Keratinocyte (primary cell): ENCODE measurements at regions not wholly inside any gene's neighbourhood (a gene's known extent, or its start where the extent isn't known, plus 50 kb on each side); places are given as distances from the start of the nearest gene placed in this dataset.

ENCODE experiments used
- DNase-seq: peaks from one replicate; pipeline ENCODE4 v3.0.0-alpha.2; 2011; ENCODE audit warnings: low read depth, missing footprints, low spot score
- FAIRE-seq: peaks from 2 replicates; lab custom pipeline; 2011; peaks lifted over from hg19 to GRCh38; lab: Jason Lieb, UNC
- H2AFZ ChIP-seq: 2 replicates; pipeline ENCODE4 v1.6.0; 2012; ENCODE audit warnings: low read length, control low read depth, inconsistent platforms; ENCODE audit not compliant: control insufficient read depth
- H3K27ac ChIP-seq: 2 replicates; pipeline ENCODE4 v1.5.1; 2011; ENCODE audit warnings: low read length; ENCODE audit not compliant: control insufficient read depth, insufficient read depth
- H3K27me3 ChIP-seq: 3 replicates; pipeline ENCODE4 v1.6.0; 2011; ENCODE audit warnings: low read length; ENCODE audit not compliant: control insufficient read depth, insufficient read depth; ENCODE audit errors: extremely low read depth
- H3K36me3 ChIP-seq, 2 experiments: 2 replicates in 1 of 2; 3 replicates in 1 of 2; pipeline ENCODE4 v1.5.1; 2011; ENCODE audit warnings: low read length in 2 of 2, mild to moderate bottlenecking in 1 of 2; ENCODE audit not compliant: control insufficient read depth in 2 of 2, insufficient read depth in 2 of 2; ENCODE audit errors: extremely low read depth in 1 of 2
- H3K4me1 ChIP-seq: 3 replicates; pipeline ENCODE4 v1.5.1; 2011; ENCODE audit warnings: low read length; ENCODE audit not compliant: control insufficient read depth, insufficient read depth; ENCODE audit errors: extremely low read depth
- H3K4me2 ChIP-seq: 3 replicates; pipeline ENCODE4 v1.6.0; 2011; ENCODE audit warnings: low read depth, low read length; ENCODE audit not compliant: control insufficient read depth, insufficient read depth; ENCODE audit errors: extremely low read depth
- H3K4me3 ChIP-seq, 3 experiments: fragments of 200-600 bp in 1 of 3; sonication (generic) in 1 of 3; 2 replicates in 2 of 3; 3 replicates in 1 of 3; pipeline ENCODE4 v1.5.1; 2011 to 2016; ENCODE audit warnings: low read length in 3 of 3, mild to moderate bottlenecking in 3 of 3, control low read depth in 2 of 3, inconsistent platforms in 1 of 3, low read depth in 1 of 3, mixed read lengths in 1 of 3, mixed run types in 1 of 3, moderate library complexity in 1 of 3; ENCODE audit not compliant: control insufficient read depth in 2 of 3, insufficient read depth in 2 of 3; ENCODE audit errors: extremely low read depth in 1 of 3
- H3K79me2 ChIP-seq: 2 replicates; pipeline ENCODE4 v1.6.0; 2012; ENCODE audit warnings: low read length; ENCODE audit not compliant: control insufficient read depth, insufficient read depth
- H3K9ac ChIP-seq: 3 replicates; pipeline ENCODE4 v1.6.0; 2011; ENCODE audit warnings: low read length; ENCODE audit not compliant: control insufficient read depth, insufficient read depth; ENCODE audit errors: extremely low read depth
- H3K9me1 ChIP-seq: 3 replicates; pipeline ENCODE4 v1.6.0; 2011; ENCODE audit warnings: low read length; ENCODE audit not compliant: control insufficient read depth, insufficient read depth; ENCODE audit errors: extremely low read depth
- H3K9me3 ChIP-seq: 2 replicates; pipeline ENCODE4 v1.5.1; 2012; ENCODE audit warnings: low read depth, low read length; ENCODE audit not compliant: control insufficient read depth
- H4K20me1 ChIP-seq: 3 replicates; pipeline ENCODE4 v1.6.0; 2011; ENCODE audit warnings: low read length; ENCODE audit not compliant: control insufficient read depth, insufficient read depth; ENCODE audit errors: extremely low read depth
- CTCF ChIP-seq, 3 experiments: IDR thresholded peaks in 1 of 3; conservative IDR thresholded peaks in 1 of 3; optimal IDR thresholded peaks in 1 of 3; 2 replicates in 2 of 3; 3 replicates in 1 of 3; pipeline versions ENCODE3 to v1.5.1; 2011; ENCODE audit warnings: low read length in 3 of 3, mild to moderate bottlenecking in 3 of 3, moderate library complexity in 2 of 3, control low read depth in 1 of 3, inconsistent platforms in 1 of 3; ENCODE audit not compliant: insufficient read depth in 2 of 3; ENCODE audit errors: extremely low read depth in 1 of 3
- EZH2 ChIP-seq: IDR thresholded peaks from one replicate; pipeline ENCODE4 v1.6.1; 2012; ENCODE audit warnings: inconsistent platforms, mild to moderate bottlenecking, low read length, moderate library complexity
- dilution Hi-C: fragments of 300-500 bp; cut with MboI; formaldehyde crosslinking; loops from one replicate; pipeline ENCODE4 v1.7.0; 2020; ENCODE audit warnings: low sequenced_read_pairs; ENCODE audit not compliant: extremely low pct_ligation_motif_present

- H3K27ac ChIP-seq, result no peak overlapping the region
- H2AFZ ChIP-seq, result no peak overlapping the region
- no peaks in the 10 kb centered on the region for H3K79me2 ChIP-seq
- TF ChIP-seq EZH2 (no peak), CTCF (optimal IDR thresholded peaks at IDR 0.05 in 1 of 3, IDR thresholded peaks at IDR 0.05 in 1 of 3, conservative IDR thresholded peaks at IDR 0.05 in 1 of 3; ENCODE audit: extremely low read depth in 1 of 3, insufficient read depth in 2 of 3, low read length in 3 of 3) (no peak)
- no peaks in the 10 kb centered on the region for H4K20me1 ChIP-seq
- H3K4me2 ChIP-seq, result no peak overlapping the region
- H3K9ac ChIP-seq, result no peak overlapping the region
- no peaks in the 10 kb centered on the region for H3K27me3 ChIP-seq
- H3K4me1 ChIP-seq, result peaks cover 19% of the 10 kb centered on the region
- H3K36me3 ChIP-seq, result no peaks in the 10 kb centered on the region
- dilution Hi-C loops, result no loop called here
- FAIRE-seq (no peak), DNase-seq (no peak)
- no peaks in the 10 kb centered on the region for H3K9me3 ChIP-seq
- H3K4me3 ChIP-seq, result no peak overlapping the region
- H3K9me1 ChIP-seq, result no peaks in the 10 kb centered on the region
Measured at GRCh38 chr6:2581611-2582010, 169.1 kb downstream of the MYLK4 start.

GRCh38 chr6:2581011-2581410 is 169.7 kb downstream of the MYLK4 start:
- Histone ChIP-seq H3K27ac (no peak overlapping the region), H2AFZ (no peak overlapping the region), H3K4me1 (peaks cover 19% of the 10 kb centered on the region), H3K9me3 (no peaks in the 10 kb centered on the region), H3K27me3 (no peaks in the 10 kb centered on the region), H3K9ac (no peak overlapping the region), H3K4me2 (no peak overlapping the region), H3K79me2 (no peaks in the 10 kb centered on the region), H3K9me1 (no peaks in the 10 kb centered on the region), H3K36me3 (no peaks in the 10 kb centered on the region), H4K20me1 (no peaks in the 10 kb centered on the region), H3K4me3 (no peak overlapping the region)
- TF ChIP-seq EZH2 (no peak), CTCF (optimal IDR thresholded peaks at IDR 0.05 in 1 of 3, IDR thresholded peaks at IDR 0.05 in 1 of 3, conservative IDR thresholded peaks at IDR 0.05 in 1 of 3; ENCODE audit: extremely low read depth in 1 of 3, insufficient read depth in 2 of 3, low read length in 3 of 3) (no peak)
- FAIRE-seq (no peak), DNase-seq (no peak)
- dilution Hi-C loops, result no loop called here
